Epithelial cell of proximal tubule (primary cell): ENCODE measurements at regions not wholly inside any gene's neighbourhood (a gene's known extent, or its start where the extent isn't known, plus 50 kb on each side); places are given as distances from the start of the nearest gene placed in this dataset.
"Not testable (repeated sequence)": the region's sequence is repeated elsewhere in the genome, so short reads cannot be mapped to it uniquely, and the experiment has no call there.

Experiments
- DNase-seq: peaks from one replicate; pipeline ENCODE4 v3.0.0-alpha.2; 2011; ENCODE audit warnings: low read depth
- H3K4me3 ChIP-seq: 2 replicates; pipeline ENCODE4 v1.5.1; 2011; ENCODE audit warnings: low read depth, mild to moderate bottlenecking, low read length
- CTCF ChIP-seq: conservative IDR thresholded peaks from 2 replicates; pipeline ENCODE4 v1.5.1; 2012; ENCODE audit warnings: low read depth, mild to moderate bottlenecking, low read length

DNA sequence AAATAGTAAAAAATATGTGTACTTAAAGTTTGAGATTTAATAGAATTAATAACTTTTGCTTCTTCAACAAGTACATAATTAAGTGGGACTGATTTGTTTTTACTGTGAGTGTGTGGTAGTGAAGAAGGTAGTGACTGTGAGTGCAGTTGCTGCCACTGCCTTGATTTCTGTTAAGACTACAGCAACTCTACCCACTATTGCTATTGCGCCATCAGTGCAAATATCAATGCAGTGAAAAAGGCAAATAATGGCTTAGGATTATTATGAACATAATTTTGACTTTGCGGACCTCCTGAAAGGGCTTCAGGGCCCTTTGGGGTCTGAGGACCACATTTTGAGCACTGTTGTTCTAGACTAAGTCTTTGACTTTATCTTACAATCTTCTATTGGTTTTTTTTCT, 112.0 kb upstream of the PITX1 start:
- no peak for TF ChIP-seq CTCF
- H3K4me3 ChIP-seq = no peak overlapping the region
- no peak for DNase-seq

GRCh38 chr5:135143682-135144081, 109.7 kb upstream of the PITX1 start:
- H3K4me3 ChIP-seq, DNase-seq: not testable (repeated sequence)

GRCh38 chr5:135141303-135142268, 107.6 kb upstream of the PITX1 start:
- no peak for DNase-seq
- H3K4me3 ChIP-seq = no peak overlapping the region
- TF ChIP-seq CTCF = no peak

GRCh38 chr5:135140446-135141204, 106.6 kb upstream of the PITX1 start:
- TF ChIP-seq CTCF = no peak
- H3K4me3 ChIP-seq = no peak overlapping the region
- no peak for DNase-seq

DNA sequence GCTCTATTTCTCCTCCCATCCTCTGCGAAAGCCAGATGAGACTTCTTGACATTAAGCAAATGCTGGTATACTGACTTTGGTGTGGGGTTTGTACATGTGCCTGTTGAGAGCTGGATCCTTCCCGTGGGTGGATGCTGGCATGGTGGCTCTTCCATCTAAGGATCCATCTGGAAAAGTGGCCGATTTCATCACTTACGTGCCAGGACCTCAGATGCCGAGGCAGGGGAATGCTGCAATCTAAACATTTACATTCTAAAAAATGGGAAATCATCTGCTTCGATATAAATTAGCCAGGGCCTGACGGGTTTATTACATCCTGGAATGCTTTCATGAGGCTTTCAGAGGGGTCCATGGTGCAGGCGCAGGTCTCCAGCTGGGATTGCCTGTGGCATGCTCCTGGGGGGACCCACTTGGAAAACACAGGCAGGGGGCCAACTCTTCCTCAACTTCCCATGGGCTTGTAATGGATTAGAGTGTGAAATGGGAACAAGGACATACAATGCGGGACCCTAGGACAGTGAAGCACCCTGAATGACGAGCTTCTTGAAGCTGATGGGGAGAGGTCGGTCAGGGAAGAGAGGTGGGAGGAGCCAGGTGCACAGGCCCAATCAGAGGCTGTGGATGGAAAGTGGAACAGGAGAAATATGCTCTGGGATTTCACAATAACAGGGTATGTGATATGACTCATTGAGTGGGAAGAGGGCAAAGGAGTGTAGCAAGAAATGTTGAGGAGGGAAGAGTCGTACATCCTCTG, 105.5 kb upstream of the PITX1 start:
- no peak overlapping the region for H3K4me3 ChIP-seq
- TF ChIP-seq CTCF = no peak
- peak; percentile 47 for DNase-seq

DNA sequence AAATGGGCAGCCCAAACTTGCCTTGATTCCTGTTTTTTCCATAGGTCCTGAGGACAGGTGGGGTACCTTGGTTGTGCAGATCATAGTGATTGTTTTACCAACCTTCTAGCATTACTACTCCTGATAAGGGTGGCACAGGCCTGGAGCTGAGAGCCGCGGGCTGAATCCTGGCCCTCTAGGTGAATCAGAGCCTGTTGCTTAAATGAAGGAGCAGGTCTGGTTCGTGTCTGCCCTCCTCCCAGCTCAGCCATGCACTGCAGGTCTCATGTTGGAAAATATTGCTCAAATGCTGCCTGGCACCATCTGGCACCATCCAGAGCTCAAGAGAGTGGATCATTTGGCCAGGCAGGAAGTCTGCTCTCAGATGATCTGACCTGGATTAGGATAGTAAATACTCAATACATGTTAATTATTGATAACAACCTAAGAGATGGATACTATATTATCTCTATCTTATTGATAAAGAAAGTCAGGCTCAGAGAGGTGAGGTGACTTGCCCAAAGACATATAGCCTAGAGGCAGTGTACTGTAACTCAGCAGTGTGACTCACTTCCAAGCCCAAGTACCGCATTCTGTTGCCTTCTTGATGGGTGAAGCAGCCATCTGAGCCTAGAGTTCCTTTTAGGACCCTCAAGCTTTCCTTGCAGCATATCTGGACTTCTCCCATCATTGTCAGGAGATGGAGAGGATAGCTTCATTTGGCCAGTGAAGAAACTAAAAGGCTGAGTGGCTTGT, 104.3 kb upstream of the PITX1 start:
- no peak for DNase-seq
- no peak for TF ChIP-seq CTCF
- H3K4me3 ChIP-seq = no peak overlapping the region
